Stomach smooth muscle (tissue), 2 donors: ENCODE measurements at regions not wholly inside any gene's neighbourhood (a gene's known extent, or its start where the extent isn't known, plus 50 kb on each side); places are given as distances from the start of the nearest gene placed in this dataset.
"Not testable (repeated sequence)": the region's sequence is repeated elsewhere in the genome, so short reads cannot be mapped to it uniquely, and the experiment has no call there.

ENCODE experiments used
- H3K27ac ChIP-seq: one replicate; pipeline ENCODE4 v1.7.0; 2013; ENCODE audit warnings: mild to moderate bottlenecking, low read length, inconsistent platforms
- H3K27me3 ChIP-seq, 2 donors: one replicate each; pipeline ENCODE4 v1.7.0; 2013; ENCODE audit warnings: low read length in 2 of 2; ENCODE audit not compliant: insufficient read depth in 2 of 2, control insufficient read depth in 1 of 2
- H3K36me3 ChIP-seq, 2 donors: one replicate each; pipeline ENCODE4 v1.7.0; 2013; ENCODE audit warnings: low read length in 2 of 2; ENCODE audit not compliant: control insufficient read depth in 2 of 2, insufficient read depth in 2 of 2
- H3K4me1 ChIP-seq: one replicate; pipeline ENCODE4 v1.7.0; 2013; ENCODE audit warnings: low read length; ENCODE audit not compliant: control insufficient read depth, insufficient read depth
- H3K4me3 ChIP-seq, 2 donors: one replicate each; pipeline ENCODE4 v1.7.0; 2013; ENCODE audit warnings: low read length in 2 of 2
- H3K9ac ChIP-seq, 2 donors: one replicate each; pipeline ENCODE4 v1.7.0; 2013; ENCODE audit warnings: low read length in 2 of 2, mild to moderate bottlenecking in 1 of 2
- H3K9me3 ChIP-seq, 2 donors: one replicate each; pipeline ENCODE4 v1.7.0; 2013; ENCODE audit warnings: low read length in 2 of 2; ENCODE audit not compliant: control insufficient read depth in 2 of 2
- donor health status: healthy.
- donor health status: Pancreatic carcinoma.

- Histone ChIP-seq H3K4me1 (no peaks in the 10 kb centered on the region), H3K9me3 (no peaks in the 10 kb centered on the region), H3K9ac (no peak overlapping the region), H3K4me3 (no peak overlapping the region), H3K36me3 (no peaks in the 10 kb centered on the region), H3K27ac (no peak overlapping the region), H3K27me3 (no peaks in the 10 kb centered on the region)
Observed at GRCh38 chr4:58042176-58042575, 932.0 kb upstream of the IGFBP7 start.

- no peaks in the 10 kb centered on the region for H3K4me1 ChIP-seq
- no peaks in the 10 kb centered on the region for H3K27me3 ChIP-seq
- no peak overlapping the region for H3K27ac ChIP-seq
- H3K4me3 ChIP-seq = no peak overlapping the region
- H3K9ac ChIP-seq = no peak overlapping the region
- no peaks in the 10 kb centered on the region for H3K9me3 ChIP-seq
- H3K36me3 ChIP-seq = no peaks in the 10 kb centered on the region
Observed at GRCh38 chr4:57993944-57994343, 883.8 kb upstream of the IGFBP7 start.

GRCh38 chr4:57989430-57989829 lies 879.2 kb upstream of the IGFBP7 start:
- H3K36me3 ChIP-seq = no peaks in the 10 kb centered on the region
- H3K27me3 ChIP-seq = no peaks in the 10 kb centered on the region
- H3K27ac ChIP-seq = no peak overlapping the region
- no peak overlapping the region for H3K4me3 ChIP-seq
- H3K9ac ChIP-seq = no peak overlapping the region
- H3K9me3 ChIP-seq = no peaks in the 10 kb centered on the region
- no peaks in the 10 kb centered on the region for H3K4me1 ChIP-seq

GRCh38 chr4:57985161-57985560 lies 875.0 kb upstream of the IGFBP7 start:
- Histone ChIP-seq H3K27me3 (no peaks in the 10 kb centered on the region), H3K9me3 (no peaks in the 10 kb centered on the region), H3K27ac (no peak overlapping the region), H3K9ac (no peak overlapping the region), H3K4me3 (no peak overlapping the region), H3K4me1 (no peaks in the 10 kb centered on the region), H3K36me3 (no peaks in the 10 kb centered on the region)

- Histone ChIP-seq H3K4me3 (no peak overlapping the region), H3K4me1 (no peaks in the 10 kb centered on the region), H3K36me3 (no peaks in the 10 kb centered on the region), H3K27ac (no peak overlapping the region), H3K9ac (no peak overlapping the region), H3K27me3 (no peaks in the 10 kb centered on the region), H3K9me3 (no peaks in the 10 kb centered on the region)
Observed at GRCh38 chr4:57981123-57981522, 870.9 kb upstream of the IGFBP7 start.

- no peaks in the 10 kb centered on the region for H3K27me3 ChIP-seq
- no peaks in the 10 kb centered on the region for H3K4me1 ChIP-seq
- H3K9me3 ChIP-seq = no peaks in the 10 kb centered on the region
- H3K4me3 ChIP-seq = no peak overlapping the region
- H3K36me3 ChIP-seq = no peaks in the 10 kb centered on the region
- H3K9ac ChIP-seq = no peak overlapping the region
- no peak overlapping the region for H3K27ac ChIP-seq
Observed at GRCh38 chr4:57974821-57975220, 864.6 kb upstream of the IGFBP7 start.

- Histone ChIP-seq H3K9ac (no peak overlapping the region), H3K9me3 (no peaks in the 10 kb centered on the region), H3K4me1 (no peaks in the 10 kb centered on the region), H3K36me3 (no peaks in the 10 kb centered on the region), H3K4me3 (no peak overlapping the region), H3K27me3 (no peaks in the 10 kb centered on the region), H3K27ac (no peak overlapping the region)
Observed at GRCh38 chr4:57973819-57974218, 863.6 kb upstream of the IGFBP7 start.

GRCh38 chr4:57971261-57971660 lies 861.1 kb upstream of the IGFBP7 start:
- H3K9ac ChIP-seq = no peak overlapping the region
- no peak overlapping the region for H3K4me3 ChIP-seq
- H3K36me3 ChIP-seq = no peaks in the 10 kb centered on the region
- no peaks in the 10 kb centered on the region for H3K27me3 ChIP-seq
- H3K27ac ChIP-seq = no peak overlapping the region
- H3K4me1 ChIP-seq = no peaks in the 10 kb centered on the region
- peaks cover 0 to 5% of the 10 kb centered on the region in 2 donors for H3K9me3 ChIP-seq

- no peaks in the 10 kb centered on the region for H3K4me1 ChIP-seq
- H3K36me3 ChIP-seq = no peaks in the 10 kb centered on the region
- H3K27ac ChIP-seq = no peak overlapping the region
- no peaks in the 10 kb centered on the region for H3K27me3 ChIP-seq
- H3K9ac ChIP-seq = no peak overlapping the region
- H3K9me3 ChIP-seq = peaks cover 0 to 5% of the 10 kb centered on the region in 2 donors
- H3K4me3 ChIP-seq = no peak overlapping the region
Observed at GRCh38 chr4:57966987-57967760, 857.0 kb upstream of the IGFBP7 start.

GRCh38 chr4:57965431-57965830 lies 855.2 kb upstream of the IGFBP7 start:
- not testable (repeated sequence) for H3K4me3 ChIP-seq, H3K36me3 ChIP-seq, H3K9me3 ChIP-seq, H3K4me1 ChIP-seq, H3K9ac ChIP-seq, H3K27ac ChIP-seq, H3K27me3 ChIP-seq

GRCh38 chr4:57945298-57945697 lies 835.1 kb upstream of the IGFBP7 start:
- Histone ChIP-seq H3K9me3 (no peaks in the 10 kb centered on the region), H3K27me3 (no peaks in the 10 kb centered on the region), H3K36me3 (no peaks in the 10 kb centered on the region), H3K9ac (no peak overlapping the region), H3K4me3 (no peak overlapping the region), H3K4me1 (no peaks in the 10 kb centered on the region), H3K27ac (no peak overlapping the region)
